HepG2 (cell line): ENCODE measurements at regions not wholly inside any gene's neighbourhood (a gene's known extent, or its start where the extent isn't known, plus 50 kb on each side); places are given as distances from the start of the nearest gene placed in this dataset.

ENCODE experiments used
- ARHGAP35 ChIP-seq: sonication (generic); formaldehyde crosslinking; IDR thresholded peaks from 2 replicates; pipeline ENCODE4 v1.9.0; 2022; ENCODE audit warnings: mild to moderate bottlenecking, inconsistent platforms, moderate library complexity, missing genetic modification reagents, borderline replicate concordance
- ESRRA ChIP-seq: sonication (generic); formaldehyde crosslinking; IDR thresholded peaks from 2 replicates; pipeline ENCODE4 v1.5.1; 2020; ENCODE audit warnings: mild to moderate bottlenecking, low read depth, missing genetic modification reagents
- GABPA ChIP-seq, 2 experiments: IDR thresholded peaks; 2 replicates each; pipeline ENCODE4 v1.6.1; 2011 to 2016; ENCODE audit warnings: low read depth in 2 of 2, low read length in 1 of 2, missing biosample characterization in 1 of 2, missing genetic modification characterization in 1 of 2
- HNF4G ChIP-seq, 2 experiments: sonication (generic) in 1 of 2; formaldehyde crosslinking in 1 of 2; IDR thresholded peaks; 2 replicates each; pipeline versions ENCODE4 v1.4.0 to v1.6.1; 2011 to 2020; ENCODE audit warnings: borderline replicate concordance in 2 of 2, low read depth in 2 of 2, mild to moderate bottlenecking in 2 of 2, low read length in 1 of 2, missing genetic modification reagents in 1 of 2, moderate library complexity in 1 of 2
- JDP2 ChIP-seq: sonication (generic); formaldehyde crosslinking; IDR thresholded peaks from 2 replicates; pipeline ENCODE4 v1.8.1; 2022; ENCODE audit warnings: missing genetic modification reagents, borderline replicate concordance
- KDM4B ChIP-seq: sonication (generic); formaldehyde crosslinking; IDR thresholded peaks from 2 replicates; pipeline ENCODE4 v1.4.0; 2020; ENCODE audit warnings: missing genetic modification reagents
- MIXL1 ChIP-seq: IDR thresholded peaks from 2 replicates; pipeline ENCODE4 v1.6.1; 2016
- MXD4 ChIP-seq: IDR thresholded peaks from 2 replicates; pipeline ENCODE4 v1.6.1; 2016; ENCODE audit warnings: mild to moderate bottlenecking, missing biosample characterization, missing genetic modification reagents
- PHF5A ChIP-seq: IDR thresholded peaks from one replicate; pipeline ENCODE4 v1.6.1; 2018; ENCODE audit warnings: low read depth, missing genetic modification reagents; ENCODE audit not compliant: unreplicated experiment
- RNF2 ChIP-seq: fragments of 450-650 bp; conservative IDR thresholded peaks from 2 replicates; pipeline ENCODE4 v1.6.1; 2016; ENCODE audit warnings: low read depth
- SKI ChIP-seq: fragments of 450-650 bp; IDR thresholded peaks from one replicate; pipeline ENCODE4 v1.6.1; 2018; ENCODE audit warnings: mild to moderate bottlenecking; ENCODE audit not compliant: partially characterized antibody
- SP2 ChIP-seq: sonication (generic); formaldehyde crosslinking; IDR thresholded peaks from 2 replicates; pipeline ENCODE4 v1.5.1; 2020; ENCODE audit warnings: mild to moderate bottlenecking, missing genetic modification reagents
- SYNCRIP ChIP-seq: fragments of 200-400 bp; formaldehyde crosslinking; IDR thresholded peaks from 2 replicates; pipeline ENCODE4 v1.6.1; 2018; ENCODE audit warnings: mild to moderate bottlenecking, low read depth, low read length; ENCODE audit not compliant: insufficient read depth
- TOE1 ChIP-seq: sonication (generic); formaldehyde crosslinking; IDR thresholded peaks from 2 replicates; pipeline ENCODE4 v1.4.0; 2020; ENCODE audit warnings: mild to moderate bottlenecking, missing genetic modification reagents
- ZBTB46 ChIP-seq: sonication (generic); formaldehyde crosslinking; IDR thresholded peaks from 2 replicates; pipeline ENCODE4 v1.4.0; 2020; ENCODE audit warnings: mild to moderate bottlenecking, missing genetic modification reagents, borderline replicate concordance
- ZHX2 ChIP-seq, 2 experiments: sonication (generic) in 1 of 2; formaldehyde crosslinking in 1 of 2; IDR thresholded peaks; 2 replicates each; pipeline versions ENCODE4 v1.6.1 to v1.9.0; 2014 to 2022; ENCODE audit warnings: antibody characterized with exemption in 1 of 2, borderline replicate concordance in 1 of 2, inconsistent platforms in 1 of 2, low read depth in 1 of 2, missing genetic modification reagents in 1 of 2
- ZNF143 ChIP-seq: sonication (generic); formaldehyde crosslinking; IDR thresholded peaks from 2 replicates; pipeline ENCODE4 v1.4.0; 2020; ENCODE audit warnings: missing genetic modification reagents
- ZNF558 ChIP-seq: sonication (generic); formaldehyde crosslinking; IDR thresholded peaks from 2 replicates; pipeline ENCODE4 v1.9.0; 2022; ENCODE audit warnings: mild to moderate bottlenecking, missing genetic modification reagents, borderline replicate concordance
- ZNF749 ChIP-seq: sonication (generic); formaldehyde crosslinking; IDR thresholded peaks from 2 replicates; pipeline ENCODE4 v1.8.0; 2022; ENCODE audit warnings: mild to moderate bottlenecking, missing genetic modification reagents, moderate library complexity, borderline replicate concordance
- ZNF784 ChIP-seq: sonication (generic); formaldehyde crosslinking; IDR thresholded peaks from 2 replicates; pipeline ENCODE4 v1.5.1; 2020; ENCODE audit warnings: missing genetic modification reagents, mild to moderate bottlenecking, borderline replicate concordance
- ZNF792 ChIP-seq: IDR thresholded peaks from 2 replicates; pipeline ENCODE4 v1.6.1; 2016

- TF ChIP-seq HNF4G (IDR thresholded peaks at IDR 0.05; ENCODE audit: borderline replicate concordance, low read depth, low read length) (no peak), HNF4G (CRISPR knock-in tag; IDR thresholded peaks at IDR 0.05; ENCODE audit: borderline replicate concordance, low read depth) (peak; percentile 13; the same call in 1 of the 2 replicates), MXD4 (peak; percentile 76; the same call in 1 of the 2 replicates), ZNF792 (CRISPR knock-in tag) (peak; percentile 40; the same call in 1 of the 2 replicates), ZHX2 (IDR thresholded peaks at IDR 0.05; ENCODE audit: low read depth) (0 out of 2 replicates have a peak, but pooled peaks have one; percentile 45), ZHX2 (CRISPR knock-in tag; IDR thresholded peaks at IDR 0.05; ENCODE audit: borderline replicate concordance) (no peak), PHF5A (CRISPR knock-in tag) (no peak), ZBTB46 (CRISPR knock-in tag) (0 out of 2 replicates have a peak, but pooled peaks have one; percentile 38), ZNF143 (CRISPR knock-in tag) (no peak), ZNF784 (CRISPR knock-in tag) (no peak), MIXL1 (CRISPR knock-in tag) (0 out of 2 replicates have a peak, but pooled peaks have one; percentile 32), ESRRA (CRISPR knock-in tag) (peak; percentile 90), JDP2 (CRISPR knock-in tag) (no peak), KDM4B (CRISPR knock-in tag) (no peak), ZNF749 (CRISPR knock-in tag) (no peak), RNF2 (no peak), ARHGAP35 (CRISPR knock-in tag) (0 out of 2 replicates have a peak, but pooled peaks have one; percentile 65), ZNF558 (CRISPR knock-in tag) (no peak), GABPA (IDR thresholded peaks at IDR 0.05; ENCODE audit: low read depth, low read length) (no peak), GABPA (CRISPR knock-in tag; IDR thresholded peaks at IDR 0.05; ENCODE audit: low read depth) (no peak), SP2 (CRISPR knock-in tag) (no peak), SYNCRIP (no peak), TOE1 (0 out of 2 replicates have a peak, but pooled peaks have one; percentile 36), SKI (peak; percentile 43)
These were observed 439.8 kb downstream of the RNF144A start (continued) for GRCh38 chr2:7356909-7357584.
